Ovary (tissue), 7 donors: ENCODE measurements at regions not wholly inside any gene's neighbourhood (a gene's known extent, or its start where the extent isn't known, plus 50 kb on each side); places are given as distances from the start of the nearest gene placed in this dataset.

ENCODE experiments used
- DNase-seq, 5 donors: peaks; one replicate each; pipeline ENCODE4 v3.0.0-alpha.2; 2019 to 2020
- H3K27ac ChIP-seq, 2 donors: fragments of 200-600 bp; one replicate each; pipeline versions ENCODE4 v1.5.1 to v1.8.0; 2019 to 2022
- H3K27me3 ChIP-seq: fragments of 200-600 bp; one replicate; pipeline ENCODE4 v1.8.0; 2022
- H3K36me3 ChIP-seq: fragments of 200-600 bp; sonication (generic); one replicate; pipeline ENCODE4 v1.5.1; 2019
- H3K4me1 ChIP-seq: one replicate; pipeline ENCODE4 v1.8.1; 2013; ENCODE audit warnings: mild to moderate bottlenecking, moderate library complexity; ENCODE audit not compliant: insufficient read depth
- H3K4me3 ChIP-seq: fragments of 200-600 bp; sonication (generic); one replicate; pipeline ENCODE4 v1.5.1; 2017
- H3K9me3 ChIP-seq, 2 donors: fragments of 200-600 bp in 1 of 2; sonication (generic) in 1 of 2; one replicate each; pipeline versions ENCODE4 v1.5.1 to v1.8.1; 2013 to 2019; ENCODE audit warnings: mild to moderate bottlenecking in 1 of 2, moderate library complexity in 1 of 2
- EP300 ChIP-seq: sonication (generic); formaldehyde crosslinking; IDR thresholded peaks from one replicate; pipeline ENCODE4 v1.6.1; 2017; ENCODE audit warnings: antibody characterized with exemption
- POLR2A ChIP-seq: fragments of 450-650 bp; IDR thresholded peaks from one replicate; pipeline ENCODE4 v1.6.1; 2017; ENCODE audit warnings: antibody characterized with exemption, mild to moderate bottlenecking, moderate library complexity
- WGBS, 3 donors: extraction: QIAGEN DNeasy Blood & Tissue Kit in 1 of 3; methylation state at CpG; one replicate each; pipeline versions ENCODE4 v1.1.5 to v1.1.7; 2013 to 2017; 5-methylcytosine and 5-hydroxymethylcytosine counted together
- intact Hi-C, 4 donors: fragments of 100-400 bp; cut with DNase I; formaldehyde crosslinking; loops; one replicate each; pipeline versions ENCODE4 v1.11.0 to v1.15.1; 2022 to 2023
- TF ChIP-seq, protein P1 (sequence below), 3 donors: fragments of 450-650 bp in 2 of 3; fragments of 200-600 bp in 1 of 3; IDR thresholded peaks; one replicate each; pipeline versions ENCODE4 v1.5.1 to v1.8.0; 2016 to 2022; ENCODE audit warnings: antibody characterized with exemption in 3 of 3, mild to moderate bottlenecking in 1 of 3
- donor health status: DM: no; HTN: no; CAD: no; lungs with moderate emphysema.
- donor health status: DM: no; HTN: no; CAD: no.
- donor health status: Bipolar disorder and iron deficiency.
- donor health status: DM: no; HTN: no; CAD: no.
- donor health status: DM: yes; HTN: yes; CAD: no.

DNA sequence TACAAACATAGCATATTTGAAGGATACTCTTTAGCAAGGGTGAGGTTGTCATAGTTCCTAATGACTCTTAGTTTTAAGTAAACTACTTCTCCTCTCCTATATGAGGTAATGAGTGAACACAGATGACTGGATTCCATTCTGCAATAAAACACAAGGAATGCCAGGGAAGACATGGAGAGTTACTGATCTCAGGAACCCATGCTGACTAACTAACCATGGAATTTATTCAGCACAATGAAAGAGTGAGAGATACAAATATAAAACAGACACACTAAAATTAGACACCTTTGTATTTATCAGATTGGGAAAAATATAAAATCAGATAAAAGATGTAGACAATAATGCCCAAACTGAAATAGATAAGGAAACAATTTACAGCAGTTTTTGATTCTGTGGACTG is 1525.9 kb upstream of the SLC10A2 start:
- no peak for TF ChIP-seq POLR2A
- no peak for TF ChIP-seq EP300
- TF ChIP-seq, protein P1, sequence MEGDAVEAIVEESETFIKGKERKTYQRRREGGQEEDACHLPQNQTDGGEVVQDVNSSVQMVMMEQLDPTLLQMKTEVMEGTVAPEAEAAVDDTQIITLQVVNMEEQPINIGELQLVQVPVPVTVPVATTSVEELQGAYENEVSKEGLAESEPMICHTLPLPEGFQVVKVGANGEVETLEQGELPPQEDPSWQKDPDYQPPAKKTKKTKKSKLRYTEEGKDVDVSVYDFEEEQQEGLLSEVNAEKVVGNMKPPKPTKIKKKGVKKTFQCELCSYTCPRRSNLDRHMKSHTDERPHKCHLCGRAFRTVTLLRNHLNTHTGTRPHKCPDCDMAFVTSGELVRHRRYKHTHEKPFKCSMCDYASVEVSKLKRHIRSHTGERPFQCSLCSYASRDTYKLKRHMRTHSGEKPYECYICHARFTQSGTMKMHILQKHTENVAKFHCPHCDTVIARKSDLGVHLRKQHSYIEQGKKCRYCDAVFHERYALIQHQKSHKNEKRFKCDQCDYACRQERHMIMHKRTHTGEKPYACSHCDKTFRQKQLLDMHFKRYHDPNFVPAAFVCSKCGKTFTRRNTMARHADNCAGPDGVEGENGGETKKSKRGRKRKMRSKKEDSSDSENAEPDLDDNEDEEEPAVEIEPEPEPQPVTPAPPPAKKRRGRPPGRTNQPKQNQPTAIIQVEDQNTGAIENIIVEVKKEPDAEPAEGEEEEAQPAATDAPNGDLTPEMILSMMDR (IDR thresholded peaks at IDR 0.05) = no peak
- DNase-seq = no peak
- Histone ChIP-seq H3K4me3 (no peak overlapping the region), H3K27me3 (no peaks in the 10 kb centered on the region), H3K27ac (no peak overlapping the region), H3K9me3 (no peaks in the 10 kb centered on the region), H3K36me3 (no peaks in the 10 kb centered on the region), H3K4me1 (no peaks in the 10 kb centered on the region)
- intact Hi-C loops = no loop called here

DNA sequence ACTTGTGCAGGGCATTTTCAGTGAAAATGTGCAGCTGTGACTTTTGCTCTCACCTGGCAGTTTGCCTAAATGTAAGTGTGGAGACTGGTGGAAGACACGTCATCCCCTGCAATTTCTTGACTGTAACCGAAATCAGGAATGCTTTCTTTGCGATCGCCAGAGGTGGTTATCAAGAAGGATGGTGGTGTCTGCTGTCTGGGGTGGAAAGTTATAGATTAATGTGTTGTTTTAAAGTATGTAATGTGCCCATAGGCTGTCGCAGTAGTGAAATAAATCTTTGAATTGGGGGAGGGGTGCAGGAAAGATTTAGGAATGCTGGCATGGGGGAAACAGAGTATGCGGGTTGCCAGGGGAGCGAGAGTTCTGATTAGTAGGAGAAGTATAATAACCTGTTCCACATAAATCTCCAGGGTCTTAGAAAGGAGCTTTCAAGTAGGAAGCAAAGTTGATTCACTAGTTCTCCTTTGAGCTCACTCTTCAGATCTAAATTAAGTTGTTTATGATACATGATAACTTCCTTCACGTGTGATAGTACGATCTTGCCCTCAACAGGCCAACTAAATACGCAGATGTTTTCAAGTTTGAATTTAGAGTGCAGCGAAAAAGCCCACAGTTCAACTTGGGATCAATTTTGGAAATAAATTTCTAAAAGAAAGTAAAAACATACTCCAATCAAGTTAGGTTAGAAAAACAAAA is 1520.0 kb upstream of the SLC10A2 start:
- intact Hi-C loops = no loop called here

DNA sequence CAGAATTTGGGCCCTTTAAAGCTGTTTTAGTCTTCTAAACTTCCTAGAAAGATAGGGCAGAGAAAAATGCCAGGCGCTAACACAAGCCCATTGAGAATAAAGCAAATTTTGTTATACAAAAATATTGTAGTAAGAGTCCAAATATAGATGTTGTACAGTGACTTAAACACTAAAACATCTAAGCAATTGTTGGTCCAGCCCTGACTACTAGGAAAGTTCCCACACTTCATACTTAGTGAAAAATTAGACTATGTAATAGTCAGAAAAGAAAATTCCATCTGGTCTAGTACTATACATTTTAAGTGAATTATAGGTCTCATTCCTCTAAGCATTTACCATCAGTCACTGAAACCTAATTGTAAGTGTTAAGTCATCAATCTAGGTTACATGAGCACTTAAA is 1518.3 kb upstream of the SLC10A2 start:
- Histone ChIP-seq H3K36me3 (no peaks in the 10 kb centered on the region), H3K27ac (no peak overlapping the region), H3K4me1 (no peaks in the 10 kb centered on the region), H3K27me3 (no peaks in the 10 kb centered on the region), H3K9me3 (no peaks in the 10 kb centered on the region), H3K4me3 (no peak overlapping the region)
- TF ChIP-seq, protein P1 (IDR thresholded peaks at IDR 0.05) = no peak
- intact Hi-C loops = no loop called here
- WGBS, 3 donors = 29 to 64% (median 50%) methylated on average over 1 of the region's 1 CpG
- DNase-seq = no peak

More for the DNA sequence above, 1520.0 kb upstream of the SLC10A2 start:
- TF ChIP-seq POLR2A (no peak), EP300 (no peak)
- TF ChIP-seq, protein P1 (IDR thresholded peaks at IDR 0.05) = no peak
- H3K4me1 ChIP-seq = no peaks in the 10 kb centered on the region
- H3K27me3 ChIP-seq = no peaks in the 10 kb centered on the region
- H3K4me3 ChIP-seq = no peak overlapping the region
- no peak for DNase-seq
- H3K9me3 ChIP-seq = no peaks in the 10 kb centered on the region
- WGBS, 3 donors = 48 to 58% (median 48%) methylated on average over 11 of the region's 11 CpGs
- no peak overlapping the region for H3K27ac ChIP-seq
- H3K36me3 ChIP-seq = no peaks in the 10 kb centered on the region

DNA sequence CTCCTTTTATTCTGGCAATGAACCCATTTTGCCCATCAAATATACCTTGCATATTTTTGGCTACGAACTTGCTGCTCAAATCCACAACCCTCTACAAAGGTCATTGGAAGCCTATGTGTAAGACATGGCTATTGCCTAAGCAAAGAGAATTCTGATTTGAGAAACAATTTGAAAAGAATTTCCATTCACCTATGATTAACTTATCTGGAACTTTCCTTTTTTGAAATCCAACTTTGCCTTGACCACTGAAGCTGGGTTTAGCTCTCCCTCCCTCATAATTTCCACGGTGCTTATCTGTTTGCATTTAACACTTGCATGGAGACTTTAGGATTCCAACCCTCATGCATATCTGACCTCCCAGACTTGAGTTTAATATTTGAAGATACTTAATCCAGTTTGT is 1514.7 kb upstream of the SLC10A2 start:
- Histone ChIP-seq H3K36me3 (no peaks in the 10 kb centered on the region), H3K9me3 (no peaks in the 10 kb centered on the region), H3K4me3 (no peak overlapping the region), H3K27me3 (no peaks in the 10 kb centered on the region), H3K4me1 (no peaks in the 10 kb centered on the region), H3K27ac (no peak overlapping the region)
- intact Hi-C loops = no loop called here
- DNase-seq = no peak
- TF ChIP-seq EP300 = no peak
- TF ChIP-seq POLR2A = no peak
- TF ChIP-seq, protein P1 (IDR thresholded peaks at IDR 0.05) = no peak
- WGBS, 3 donors = 57 to 62% (median 62%) methylated on average over 2 of the region's 2 CpGs
